ENCODE measurements at regions not wholly inside any gene's neighbourhood (a gene's known extent, or its start where the extent isn't known, plus 50 kb on each side); places are given as distances from the start of the nearest gene placed in this dataset.

- 38 to 42% methylated on average over 8 of the region's 8 CpGs for WGBS, 2 donors
- no peak for TF ChIP-seq CTCF (IDR thresholded peaks at IDR 0.05)
- no peak for TF ChIP-seq POLR2A (IDR thresholded peaks at IDR 0.05)
- intact Hi-C loops (cut with DNase I; ENCODE audit: low total_unique reads): no loop called here
- H3K4me3 ChIP-seq (ENCODE audit: low read depth, poor library complexity, severe bottlenecking): no peak overlapping the region
- DNase-seq (ENCODE audit: low spot score in 2 of 2): peak in 1 of 2 donors; percentile 61
These were observed 87.2 kb upstream of the C1QTNF9B start for GRCh38 chr13:23984546-23984945.

DNA sequence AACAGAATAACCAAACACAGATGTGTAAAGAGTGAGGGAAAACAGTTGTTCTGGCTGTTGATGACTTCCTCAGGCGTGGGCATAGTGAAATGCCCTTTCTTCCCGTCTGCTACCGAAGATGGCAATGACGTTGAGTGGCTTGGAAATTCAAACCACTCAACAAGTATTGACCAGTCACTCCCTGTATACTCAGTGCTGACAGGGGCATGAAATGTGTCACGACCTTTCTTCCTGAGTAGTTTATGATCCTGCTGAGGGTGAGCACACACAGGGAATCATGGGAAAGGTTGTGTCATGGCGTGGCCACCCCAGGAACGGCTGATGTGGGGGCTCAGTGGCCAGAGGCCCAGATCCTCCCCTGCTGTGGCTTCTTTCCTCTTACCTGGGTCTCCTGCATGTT is 87.8 kb upstream of the C1QTNF9B start:
- no peak overlapping the region for H3K4me3 ChIP-seq (ENCODE audit: low read depth, poor library complexity, severe bottlenecking)
- WGBS, 2 donors: 51 to 61% methylated on average over 7 of the region's 7 CpGs
- TF ChIP-seq POLR2A (IDR thresholded peaks at IDR 0.05) (no peak), CTCF (IDR thresholded peaks at IDR 0.05) (no peak)
- DNase-seq (ENCODE audit: low spot score in 2 of 2): no peak
- intact Hi-C loops (cut with DNase I; ENCODE audit: low total_unique reads): no loop called here

DNA sequence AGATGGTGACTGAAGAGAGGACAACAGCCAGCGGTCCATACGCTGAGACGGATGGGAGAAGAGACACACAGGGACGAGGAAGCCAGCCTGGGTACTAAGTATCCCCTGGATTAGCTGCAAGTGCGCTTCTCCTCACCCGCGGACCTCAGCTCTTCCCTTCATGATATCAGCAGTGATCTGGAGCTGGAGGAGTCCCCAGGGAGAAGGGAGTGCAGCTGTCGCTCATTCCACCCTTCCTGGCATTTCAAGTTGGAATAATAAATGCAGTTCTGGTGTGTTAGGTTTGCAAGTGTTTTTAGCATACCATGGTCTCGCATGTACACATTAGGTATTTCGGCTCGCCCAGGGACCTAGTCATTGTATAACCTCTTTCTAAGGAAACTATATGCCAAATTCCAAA is 88.5 kb upstream of the C1QTNF9B start:
- TF ChIP-seq CTCF (IDR thresholded peaks at IDR 0.05) (no peak), POLR2A (IDR thresholded peaks at IDR 0.05) (no peak)
- no peak for DNase-seq (ENCODE audit: low spot score in 2 of 2)
- intact Hi-C loops (cut with DNase I; ENCODE audit: low total_unique reads): no loop called here
- H3K4me3 ChIP-seq (ENCODE audit: low read depth, poor library complexity, severe bottlenecking): no peak overlapping the region
- 64 to 75% methylated on average over 11 of the region's 11 CpGs for WGBS, 2 donors

DNA sequence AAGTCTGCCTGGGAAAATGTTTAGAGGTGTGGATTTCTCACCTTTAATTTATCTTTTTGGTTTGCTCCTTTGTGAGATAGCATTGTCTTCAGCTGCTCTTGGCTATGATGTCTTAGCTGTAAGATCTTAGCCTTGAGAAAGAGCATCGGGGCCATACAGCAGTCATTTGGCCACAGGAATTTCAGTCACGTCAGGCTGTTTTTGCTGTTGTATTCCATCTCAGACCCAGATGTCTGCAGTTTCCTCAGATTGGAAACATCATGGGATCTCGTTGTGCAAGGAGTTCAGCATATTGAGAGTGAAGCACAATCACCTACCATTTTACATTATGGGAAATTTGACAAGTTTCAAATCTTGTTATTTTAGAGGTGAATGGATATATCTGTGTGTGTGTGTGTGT is 89.3 kb upstream of the C1QTNF9B start:
- intact Hi-C loops (cut with DNase I; ENCODE audit: low total_unique reads): no loop called here
- TF ChIP-seq POLR2A (IDR thresholded peaks at IDR 0.05) (no peak), CTCF (IDR thresholded peaks at IDR 0.05) (no peak)
- DNase-seq (ENCODE audit: low spot score in 2 of 2): no peak
- no peak overlapping the region for H3K4me3 ChIP-seq (ENCODE audit: low read depth, poor library complexity, severe bottlenecking)
- 68 to 74% methylated on average over 3 of the region's 3 CpGs for WGBS, 2 donors

- DNase-seq (ENCODE audit: low spot score in 2 of 2): no peak
- no peak overlapping the region for H3K4me3 ChIP-seq (ENCODE audit: low read depth, poor library complexity, severe bottlenecking)
- intact Hi-C loops (cut with DNase I; ENCODE audit: low total_unique reads): no loop called here
- WGBS, 2 donors: 60 to 78% methylated on average over 4 of the region's 4 CpGs
- TF ChIP-seq POLR2A (IDR thresholded peaks at IDR 0.05) (no peak), CTCF (IDR thresholded peaks at IDR 0.05) (no peak)
These were observed 90.1 kb upstream of the C1QTNF9B start for GRCh38 chr13:23987331-23987894.

DNA sequence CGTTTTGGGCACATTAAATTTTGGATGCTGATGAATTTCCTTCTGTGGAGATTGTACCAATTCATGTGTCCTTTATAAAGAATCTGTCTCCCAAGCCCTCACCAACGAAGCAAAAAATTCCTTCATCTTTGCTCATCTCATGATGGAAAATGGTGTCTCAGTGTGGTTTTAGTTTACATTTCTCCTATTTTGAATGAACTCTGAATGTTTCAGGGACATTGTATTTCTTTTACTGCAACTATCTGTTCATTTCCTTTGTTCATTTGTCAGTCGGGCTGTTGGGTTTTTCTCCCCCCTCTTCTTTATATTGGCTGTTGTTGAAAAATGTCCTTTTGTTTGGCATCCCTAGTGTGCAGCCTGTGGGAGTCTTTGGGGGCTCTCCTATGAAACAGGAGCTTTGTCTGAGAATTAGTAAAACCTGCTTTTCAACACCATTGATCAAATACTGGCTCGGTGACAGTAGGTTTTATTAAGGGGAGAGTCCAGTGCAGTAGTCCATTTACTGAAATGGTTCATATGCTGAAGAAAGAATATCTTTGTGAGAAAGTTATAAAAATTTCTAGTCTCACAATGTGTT is 91.3 kb upstream of the C1QTNF9B start:
- WGBS, 2 donors: 60 to 67% methylated on average over 4 of the region's 4 CpGs
- H3K4me3 ChIP-seq (ENCODE audit: low read depth, poor library complexity, severe bottlenecking): no peak overlapping the region
- intact Hi-C loops (cut with DNase I; ENCODE audit: low total_unique reads): no loop called here
- no peak for TF ChIP-seq POLR2A (IDR thresholded peaks at IDR 0.05)
- TF ChIP-seq CTCF (IDR thresholded peaks at IDR 0.05): no peak
- no peak for DNase-seq (ENCODE audit: low spot score in 2 of 2)
